IMR-90 (cell line): ENCODE measurements at regions not wholly inside any gene's neighbourhood (a gene's known extent, or its start where the extent isn't known, plus 50 kb on each side); places are given as distances from the start of the nearest gene placed in this dataset.

Experiments
- BHLHE40 ChIP-seq: fragments of 150-350 bp; IDR thresholded peaks from 2 replicates; pipeline ENCODE4 v1.6.1; 2016; ENCODE audit warnings: mild to moderate bottlenecking, low read depth, low read length
- CEBPB ChIP-seq: IDR thresholded peaks from 2 replicates; pipeline ENCODE4 v1.6.1; 2012; ENCODE audit warnings: low read depth, low read length, improper control_type of control experiment
- MAFK ChIP-seq: IDR thresholded peaks from 2 replicates; pipeline ENCODE4 v1.6.1; 2012; ENCODE audit warnings: low read depth, low read length, improper control_type of control experiment
- MAZ ChIP-seq: IDR thresholded peaks from 2 replicates; pipeline ENCODE4 v1.6.1; 2012; ENCODE audit warnings: low read depth, mild to moderate bottlenecking, low read length, improper control_type of control experiment, moderate library complexity, borderline replicate concordance
- MXI1 ChIP-seq: IDR thresholded peaks from 2 replicates; pipeline ENCODE4 v1.6.1; 2012; ENCODE audit warnings: low read depth, mild to moderate bottlenecking, low read length, moderate library complexity, borderline replicate concordance
- NFE2L2 ChIP-seq: fragments of 150-350 bp; IDR thresholded peaks from 2 replicates; pipeline ENCODE4 v1.6.1; 2016; ENCODE audit warnings: low read depth, mild to moderate bottlenecking, low read length
- POLR2A ChIP-seq: IDR thresholded peaks from 2 replicates; pipeline ENCODE4 v1.6.1; 2012; ENCODE audit warnings: mild to moderate bottlenecking, low read depth, low read length
- RAD21 ChIP-seq: IDR thresholded peaks from 2 replicates; pipeline ENCODE4 v1.6.1; 2012; ENCODE audit warnings: low read length, improper control_type of control experiment
- RFX5 ChIP-seq: IDR thresholded peaks from 2 replicates; pipeline ENCODE4 v1.8.0; 2012; ENCODE audit warnings: low read depth, mild to moderate bottlenecking, low read length, moderate library complexity
- TF ChIP-seq, protein P1 (sequence below): conservative IDR thresholded peaks from 2 replicates; pipeline ENCODE4 v1.5.1; 2012; ENCODE audit warnings: mild to moderate bottlenecking, low read depth, low read length, improper control_type of control experiment
- TF ChIP-seq, protein P2 (sequence below): fragments of 150-350 bp; IDR thresholded peaks from 2 replicates; pipeline ENCODE4 v1.6.1; 2017; ENCODE audit warnings: mild to moderate bottlenecking, antibody characterized with exemption, low read length, low read depth

DNA sequence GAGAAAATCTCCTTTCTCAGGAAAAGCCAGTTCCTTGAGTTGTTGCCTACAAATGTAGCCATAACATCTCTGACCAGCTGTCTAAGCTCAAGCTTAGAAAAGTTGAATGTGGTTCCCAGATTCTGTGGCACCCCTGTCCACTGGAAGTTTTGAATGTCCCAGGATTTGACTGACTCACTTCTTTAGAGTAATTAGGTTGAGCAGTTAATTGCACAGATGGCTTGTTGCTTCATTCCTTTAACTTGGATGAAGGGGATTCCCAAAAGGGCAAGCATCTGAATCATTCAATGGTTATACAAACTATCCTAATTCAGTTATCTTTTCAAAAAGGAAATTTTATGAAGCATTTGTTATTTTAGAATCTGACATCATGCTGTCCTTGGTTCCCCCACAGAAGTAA is 374.7 kb downstream of the LNPK start:
- TF ChIP-seq, protein P1, sequence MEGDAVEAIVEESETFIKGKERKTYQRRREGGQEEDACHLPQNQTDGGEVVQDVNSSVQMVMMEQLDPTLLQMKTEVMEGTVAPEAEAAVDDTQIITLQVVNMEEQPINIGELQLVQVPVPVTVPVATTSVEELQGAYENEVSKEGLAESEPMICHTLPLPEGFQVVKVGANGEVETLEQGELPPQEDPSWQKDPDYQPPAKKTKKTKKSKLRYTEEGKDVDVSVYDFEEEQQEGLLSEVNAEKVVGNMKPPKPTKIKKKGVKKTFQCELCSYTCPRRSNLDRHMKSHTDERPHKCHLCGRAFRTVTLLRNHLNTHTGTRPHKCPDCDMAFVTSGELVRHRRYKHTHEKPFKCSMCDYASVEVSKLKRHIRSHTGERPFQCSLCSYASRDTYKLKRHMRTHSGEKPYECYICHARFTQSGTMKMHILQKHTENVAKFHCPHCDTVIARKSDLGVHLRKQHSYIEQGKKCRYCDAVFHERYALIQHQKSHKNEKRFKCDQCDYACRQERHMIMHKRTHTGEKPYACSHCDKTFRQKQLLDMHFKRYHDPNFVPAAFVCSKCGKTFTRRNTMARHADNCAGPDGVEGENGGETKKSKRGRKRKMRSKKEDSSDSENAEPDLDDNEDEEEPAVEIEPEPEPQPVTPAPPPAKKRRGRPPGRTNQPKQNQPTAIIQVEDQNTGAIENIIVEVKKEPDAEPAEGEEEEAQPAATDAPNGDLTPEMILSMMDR: no peak
- TF ChIP-seq, protein P2, sequence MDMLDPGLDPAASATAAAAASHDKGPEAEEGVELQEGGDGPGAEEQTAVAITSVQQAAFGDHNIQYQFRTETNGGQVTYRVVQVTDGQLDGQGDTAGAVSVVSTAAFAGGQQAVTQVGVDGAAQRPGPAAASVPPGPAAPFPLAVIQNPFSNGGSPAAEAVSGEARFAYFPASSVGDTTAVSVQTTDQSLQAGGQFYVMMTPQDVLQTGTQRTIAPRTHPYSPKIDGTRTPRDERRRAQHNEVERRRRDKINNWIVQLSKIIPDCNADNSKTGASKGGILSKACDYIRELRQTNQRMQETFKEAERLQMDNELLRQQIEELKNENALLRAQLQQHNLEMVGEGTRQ: no peak
- TF ChIP-seq MXI1 (no peak), RAD21 (no peak), BHLHE40 (no peak), MAFK (no peak), RFX5 (no peak), NFE2L2 (no peak), POLR2A (no peak), MAZ (no peak), CEBPB (no peak)
